ENCODE measurements at regions not wholly inside any gene's neighbourhood (a gene's known extent, or its start where the extent isn't known, plus 50 kb on each side); places are given as distances from the start of the nearest gene placed in this dataset.
"Not testable (repeated sequence)": the region's sequence is repeated elsewhere in the genome, so short reads cannot be mapped to it uniquely, and the experiment has no call there.

GRCh38 chr4:8673106-8673505 is 80.5 kb downstream of the CPZ start:
- H3K9me3 Mint-ChIP-seq; H3K9me3 ChIP-seq; H3K27ac Mint-ChIP-seq; H3K36me3 Mint-ChIP-seq; DNase-seq; H3K27ac ChIP-seq (ENCODE audit: low read length); CTCF ChIA-PET; POLR2A ChIA-PET; ATAC-seq (replicated peaks in 1 of 4); H3K4me3 ChIP-seq (ENCODE audit: control insufficient read depth in 1 of 2, extremely low read depth in 1 of 2, low read length in 1 of 2); H3K4me3 Mint-ChIP-seq; H3K4me1 Mint-ChIP-seq; H3K4me1 ChIP-seq (ENCODE audit: control insufficient read depth in 1 of 2, extremely low read depth in 1 of 2, insufficient read depth in 2 of 2, low read length in 2 of 2); H3K27me3 Mint-ChIP-seq; H3K36me3 ChIP-seq (ENCODE audit: control insufficient read depth in 2 of 2, extremely low read depth in 1 of 2, insufficient read depth in 1 of 2, low read length in 1 of 2): not testable (repeated sequence)
- H3K27me3 ChIP-seq (replicated peaks in 1 of 2; ENCODE audit: control insufficient read depth in 2 of 2, extremely low read depth in 1 of 2, insufficient read depth in 2 of 2, low read length in 1 of 2): peaks cover 0 to 23% of the 10 kb centered on the region in 2 experiments
- WGBS (ENCODE audit: insufficient coverage): 17% methylated on average over 2 of the region's 5 CpGs

GRCh38 chr4:8672486-8672885 is 79.9 kb downstream of the CPZ start:
- 70% methylated on average over 9 of the region's 9 CpGs for WGBS (ENCODE audit: insufficient coverage)
- Mint-ChIP-seq H3K27me3 (peaks cover 7% of the 10 kb centered on the region in 2 donors), H3K9me3 (peaks cover 0 to 5% (median 0%) of the 10 kb centered on the region in 3 donors), H3K27ac (no peak overlapping the region), H3K4me1 (no peaks in the 10 kb centered on the region), H3K36me3 (no peaks in the 10 kb centered on the region), H3K4me3 (no peak overlapping the region)
- ChIA-PET CTCF (no interaction called here), POLR2A (no interaction called here)
- ATAC-seq (replicated peaks in 1 of 4): no peak
- Histone ChIP-seq H3K4me3 (ENCODE audit: control insufficient read depth in 1 of 2, extremely low read depth in 1 of 2, low read length in 1 of 2) (no peak overlapping the region), H3K9me3 (no peaks in the 10 kb centered on the region), H3K36me3 (ENCODE audit: control insufficient read depth in 2 of 2, extremely low read depth in 1 of 2, insufficient read depth in 1 of 2, low read length in 1 of 2) (no peaks in the 10 kb centered on the region), H3K27ac (ENCODE audit: low read length) (no peak overlapping the region), H3K4me1 (ENCODE audit: control insufficient read depth in 1 of 2, extremely low read depth in 1 of 2, insufficient read depth in 2 of 2, low read length in 2 of 2) (no peaks in the 10 kb centered on the region), H3K27me3 (replicated peaks in 1 of 2; ENCODE audit: control insufficient read depth in 2 of 2, extremely low read depth in 1 of 2, insufficient read depth in 2 of 2, low read length in 1 of 2) (peaks cover 0 to 23% of the 10 kb centered on the region in 2 experiments)
- DNase-seq: no peak

GRCh38 chr4:8671712-8672290 is 79.2 kb downstream of the CPZ start:
- DNase-seq: no peak
- H3K36me3 ChIP-seq (ENCODE audit: control insufficient read depth in 2 of 2, extremely low read depth in 1 of 2, insufficient read depth in 1 of 2, low read length in 1 of 2): no peaks in the 10 kb centered on the region
- H3K9me3 ChIP-seq: no peaks in the 10 kb centered on the region
- H3K27ac Mint-ChIP-seq: no peak overlapping the region
- H3K9me3 Mint-ChIP-seq: peaks cover 0 to 5% (median 0%) of the 10 kb centered on the region in 3 donors
- H3K4me3 Mint-ChIP-seq: no peak overlapping the region
- H3K4me1 Mint-ChIP-seq: no peaks in the 10 kb centered on the region
- ChIA-PET POLR2A (no interaction called here), CTCF (no interaction called here)
- 62% methylated on average over 9 of the region's 10 CpGs for WGBS (ENCODE audit: insufficient coverage)
- H3K36me3 Mint-ChIP-seq: no peaks in the 10 kb centered on the region
- H3K27me3 Mint-ChIP-seq: peaks cover 7% of the 10 kb centered on the region in 2 donors
- peaks cover 0 to 23% of the 10 kb centered on the region in 2 experiments for H3K27me3 ChIP-seq (replicated peaks in 1 of 2; ENCODE audit: control insufficient read depth in 2 of 2, extremely low read depth in 1 of 2, insufficient read depth in 2 of 2, low read length in 1 of 2)
- H3K4me1 ChIP-seq (ENCODE audit: control insufficient read depth in 1 of 2, extremely low read depth in 1 of 2, insufficient read depth in 2 of 2, low read length in 2 of 2): no peaks in the 10 kb centered on the region
- no peak overlapping the region for H3K4me3 ChIP-seq (ENCODE audit: control insufficient read depth in 1 of 2, extremely low read depth in 1 of 2, low read length in 1 of 2)
- no peak overlapping the region for H3K27ac ChIP-seq (ENCODE audit: low read length)
- ATAC-seq (replicated peaks in 1 of 4): no peak
